Mucosa of gallbladder (tissue), 1 donor: ENCODE measurements at regions not wholly inside any gene's neighbourhood (a gene's known extent, or its start where the extent isn't known, plus 50 kb on each side); places are given as distances from the start of the nearest gene placed in this dataset.

Source experiments
- DNase-seq: peaks from one replicate; pipeline ENCODE4 v3.0.0-alpha.2; 2020; ENCODE audit warnings: low spot score
- donor health status: DM: no; HTN: no; CAD: no.

GRCh38 chr10:129353101-129353500, 113.9 kb upstream of the MGMT start:
- DNase-seq: no peak

- no peak for DNase-seq
Observed at GRCh38 chr10:129360046-129360445, 107.0 kb upstream of the MGMT start.

GRCh38 chr10:129361676-129362376, 105.2 kb upstream of the MGMT start:
- no peak for DNase-seq

GRCh38 chr10:129364949-129365348, 102.1 kb upstream of the MGMT start:
- DNase-seq: no peak

GRCh38 chr10:129365767-129366402, 101.2 kb upstream of the MGMT start:
- no peak for DNase-seq

GRCh38 chr10:129366450-129366849, 100.6 kb upstream of the MGMT start:
- DNase-seq: no peak

- no peak for DNase-seq
Observed at GRCh38 chr10:129369566-129369965, 97.5 kb upstream of the MGMT start.

GRCh38 chr10:129371541-129371940, 95.5 kb upstream of the MGMT start:
- DNase-seq: no peak

GRCh38 chr10:129372172-129372571, 94.9 kb upstream of the MGMT start:
- no peak for DNase-seq

- no peak for DNase-seq
Observed at GRCh38 chr10:129373231-129373630, 93.8 kb upstream of the MGMT start.

GRCh38 chr10:129373718-129374117, 93.3 kb upstream of the MGMT start:
- DNase-seq: no peak

- DNase-seq: no peak
Observed at GRCh38 chr10:129375171-129375570, 91.9 kb upstream of the MGMT start.

GRCh38 chr10:129375912-129376311, 91.1 kb upstream of the MGMT start:
- no peak for DNase-seq

GRCh38 chr10:129380279-129380678, 86.8 kb upstream of the MGMT start:
- DNase-seq: no peak

- DNase-seq: no peak
Observed at GRCh38 chr10:129381741-129382140, 85.3 kb upstream of the MGMT start.

GRCh38 chr10:129382401-129382800, 84.6 kb upstream of the MGMT start:
- no peak for DNase-seq

- no peak for DNase-seq
Observed at GRCh38 chr10:129383651-129384050, 83.4 kb upstream of the MGMT start.

- no peak for DNase-seq
Observed at GRCh38 chr10:129385600-129385999, 81.4 kb upstream of the MGMT start.

- no peak for DNase-seq
Observed at GRCh38 chr10:129386415-129387257, 80.4 kb upstream of the MGMT start.

GRCh38 chr10:129387258-129387525, 79.8 kb upstream of the MGMT start:
- no peak for DNase-seq

GRCh38 chr10:129388435-129388834, 78.6 kb upstream of the MGMT start:
- DNase-seq: no peak

- DNase-seq: no peak
Observed at GRCh38 chr10:129389194-129389593, 77.8 kb upstream of the MGMT start.

GRCh38 chr10:129390147-129390546, 76.9 kb upstream of the MGMT start:
- no peak for DNase-seq
